Astrocyte of the cerebellum (primary cell): ENCODE measurements at regions not wholly inside any gene's neighbourhood (a gene's known extent, or its start where the extent isn't known, plus 50 kb on each side); places are given as distances from the start of the nearest gene placed in this dataset.
A peak's percentile ranks its signal among the peaks of the same experiment; 100 is the strongest.

Experiments used
- DNase-seq: peaks from one replicate; pipeline ENCODE4 v3.0.0-alpha.2; 2011; ENCODE audit warnings: low read depth
- H3K4me3 ChIP-seq: 2 replicates; pipeline ENCODE4 v1.5.1; 2011; ENCODE audit warnings: mild to moderate bottlenecking, low read depth, low read length, moderate library complexity
- CTCF ChIP-seq: IDR thresholded peaks from 2 replicates; pipeline ENCODE4 v1.5.1; 2012; ENCODE audit warnings: low read length, low read depth, moderate library complexity, mild to moderate bottlenecking; ENCODE audit errors: missing control alignments
- in situ Hi-C: cut with HindIII; loops from 2 replicates; pipeline ENCODE4 v1.10.0; 2017; ENCODE audit warnings: low sequenced_read_pairs

GRCh38 chr3:18099611-18100010 lies 325.5 kb downstream of the SATB1 start:
- no peak overlapping the region for H3K4me3 ChIP-seq
- in situ Hi-C loops, result no loop called here
- DNase-seq, result no peak
- TF ChIP-seq CTCF, result no peak

- no peak for TF ChIP-seq CTCF
- DNase-seq, result peak; percentile 56
- no peak overlapping the region for H3K4me3 ChIP-seq
- in situ Hi-C loops, result no loop called here
Observed at GRCh38 chr3:18098960-18099587, 326.1 kb downstream of the SATB1 start.

- in situ Hi-C loops, result no loop called here
- no peak for TF ChIP-seq CTCF
- no peak for DNase-seq
- no peak overlapping the region for H3K4me3 ChIP-seq
Observed at GRCh38 chr3:18097989-18098388, 327.1 kb downstream of the SATB1 start.

- no peak for DNase-seq
- no peak for TF ChIP-seq CTCF
- H3K4me3 ChIP-seq, result no peak overlapping the region
- in situ Hi-C loops, result no loop called here
Observed at GRCh38 chr3:18097473-18097872, 327.7 kb downstream of the SATB1 start.

- no peak for TF ChIP-seq CTCF
Observed at GRCh38 chr3:18092726-18093125, 332.4 kb downstream of the SATB1 start.

GRCh38 chr3:18090377-18090776 lies 334.8 kb downstream of the SATB1 start:
- TF ChIP-seq CTCF, result no peak
- in situ Hi-C loops, result no loop called here
- no peak overlapping the region for H3K4me3 ChIP-seq
- DNase-seq, result no peak

More at GRCh38 chr3:18092726-18093125, 332.4 kb downstream of the SATB1 start:
- in situ Hi-C loops, result no loop called here
- no peak overlapping the region for H3K4me3 ChIP-seq
- DNase-seq, result no peak
